ENCODE measurements at regions not wholly inside any gene's neighbourhood (a gene's known extent, or its start where the extent isn't known, plus 50 kb on each side); places are given as distances from the start of the nearest gene placed in this dataset.

GRCh38 chr2:107005853-107006252 lies 119.9 kb upstream of the ST6GAL2 start:
- no peak overlapping the region for H3K4me2 ChIP-seq (ENCODE audit: low read length)
- TF ChIP-seq CTCF (conservative IDR thresholded peaks at IDR 0.05; ENCODE audit: low read length), result no peak
- no peak for TF ChIP-seq EZH2phosphoT487 (IDR thresholded peaks at IDR 0.05; ENCODE audit: borderline replicate concordance, low read depth, low read length)
- no peak for DNase-seq (ENCODE audit: low spot score)
- no peaks in the 10 kb centered on the region for H3K9me3 ChIP-seq (ENCODE audit: low read length)
- no peaks in the 10 kb centered on the region for H3K79me2 ChIP-seq (ENCODE audit: insufficient read depth, low read depth, low read length)
- H3K9me2 ChIP-seq (ENCODE audit: insufficient read depth, low read length), result no peaks in the 10 kb centered on the region
- no peak overlapping the region for H2AFZ ChIP-seq (ENCODE audit: low read length)
- intact Hi-C loops (cut with micrococcal nuclease; ENCODE audit: unreplicated experiment), result no loop called here
- ChIA-PET POLR2A (no interaction called here), CTCF (ENCODE audit: unreplicated experiment) (no interaction called here)
- H3K4me3 ChIP-seq (ENCODE audit: low read depth, low read length, poor library complexity, severe bottlenecking), result no peak overlapping the region
- H3K4me1 ChIP-seq (ENCODE audit: insufficient read depth, low read length, poor library complexity, severe bottlenecking), result no peaks in the 10 kb centered on the region
- no peak overlapping the region for H3K27ac ChIP-seq (ENCODE audit: low read depth, low read length, poor library complexity, severe bottlenecking)
- BruUV-seq (replicated peaks), result no TSS peak
- H4K20me1 ChIP-seq (ENCODE audit: insufficient read depth, low read length), result no peaks in the 10 kb centered on the region
- H3K36me3 ChIP-seq (ENCODE audit: insufficient read depth, low read length), result no peaks in the 10 kb centered on the region

GRCh38 chr2:107006836-107007235 lies 120.9 kb upstream of the ST6GAL2 start:
- Histone ChIP-seq H4K20me1 (ENCODE audit: insufficient read depth, low read length) (no peaks in the 10 kb centered on the region), H3K4me2 (ENCODE audit: low read length) (no peak overlapping the region), H3K9me3 (ENCODE audit: low read length) (no peaks in the 10 kb centered on the region), H3K4me1 (ENCODE audit: insufficient read depth, low read length, poor library complexity, severe bottlenecking) (no peaks in the 10 kb centered on the region), H3K36me3 (ENCODE audit: insufficient read depth, low read length) (no peaks in the 10 kb centered on the region), H3K79me2 (ENCODE audit: insufficient read depth, low read depth, low read length) (no peaks in the 10 kb centered on the region), H3K4me3 (ENCODE audit: low read depth, low read length, poor library complexity, severe bottlenecking) (no peak overlapping the region), H3K9me2 (ENCODE audit: insufficient read depth, low read length) (no peaks in the 10 kb centered on the region), H2AFZ (ENCODE audit: low read length) (no peak overlapping the region), H3K27ac (ENCODE audit: low read depth, low read length, poor library complexity, severe bottlenecking) (no peak overlapping the region)
- ChIA-PET CTCF (ENCODE audit: unreplicated experiment) (no interaction called here), POLR2A (no interaction called here)
- DNase-seq (ENCODE audit: low spot score), result no peak
- no TSS peak for BruUV-seq (replicated peaks)
- intact Hi-C loops (cut with micrococcal nuclease; ENCODE audit: unreplicated experiment), result no loop called here
- TF ChIP-seq EZH2phosphoT487 (IDR thresholded peaks at IDR 0.05; ENCODE audit: borderline replicate concordance, low read depth, low read length) (no peak), CTCF (conservative IDR thresholded peaks at IDR 0.05; ENCODE audit: low read length) (no peak)

- H3K27ac ChIP-seq (ENCODE audit: low read depth, low read length, poor library complexity, severe bottlenecking), result no peak overlapping the region
- no peak overlapping the region for H3K4me2 ChIP-seq (ENCODE audit: low read length)
- no peaks in the 10 kb centered on the region for H3K79me2 ChIP-seq (ENCODE audit: insufficient read depth, low read depth, low read length)
- no TSS peak for BruUV-seq (replicated peaks)
- H3K4me3 ChIP-seq (ENCODE audit: low read depth, low read length, poor library complexity, severe bottlenecking), result no peak overlapping the region
- CTCF ChIA-PET (ENCODE audit: unreplicated experiment), result no interaction called here
- H3K36me3 ChIP-seq (ENCODE audit: insufficient read depth, low read length), result no peaks in the 10 kb centered on the region
- no peaks in the 10 kb centered on the region for H4K20me1 ChIP-seq (ENCODE audit: insufficient read depth, low read length)
- no peak overlapping the region for H2AFZ ChIP-seq (ENCODE audit: low read length)
- TF ChIP-seq CTCF (conservative IDR thresholded peaks at IDR 0.05; ENCODE audit: low read length) (no peak), EZH2phosphoT487 (IDR thresholded peaks at IDR 0.05; ENCODE audit: borderline replicate concordance, low read depth, low read length) (no peak)
- no peaks in the 10 kb centered on the region for H3K4me1 ChIP-seq (ENCODE audit: insufficient read depth, low read length, poor library complexity, severe bottlenecking)
- DNase-seq (ENCODE audit: low spot score), result no peak
- no peaks in the 10 kb centered on the region for H3K9me3 ChIP-seq (ENCODE audit: low read length)
- no peaks in the 10 kb centered on the region for H3K9me2 ChIP-seq (ENCODE audit: insufficient read depth, low read length)
- intact Hi-C loops (cut with micrococcal nuclease; ENCODE audit: unreplicated experiment), result no loop called here
- POLR2A ChIA-PET, result no interaction called here
These were observed 122.0 kb upstream of the ST6GAL2 start for GRCh38 chr2:107007927-107008326.
